Psoas muscle (tissue), 7 donors: ENCODE measurements at regions not wholly inside any gene's neighbourhood (a gene's known extent, or its start where the extent isn't known, plus 50 kb on each side); places are given as distances from the start of the nearest gene placed in this dataset.

Experiments
- ATAC-seq, 4 donors: fragments of 200-7000 bp; cut with Tn5 transposase; one replicate each; pipeline ENCODE4 v1.9.1; 2020; ENCODE audit warnings: moderate library complexity in 3 of 4, mild to moderate bottlenecking in 2 of 4
- DNase-seq, 2 donors: peaks; one replicate each; pipeline ENCODE4 v3.0.0-alpha.2; 2020
- H3K27ac ChIP-seq: fragments of 200-600 bp; one replicate; pipeline ENCODE4 v1.8.0; 2022
- H3K27me3 ChIP-seq, 3 donors: fragments of 200-600 bp in 1 of 3; one replicate each; pipeline versions ENCODE4 v1.6.1 to v1.8.0; 2013 to 2022; ENCODE audit warnings: low read length in 2 of 3, mild to moderate bottlenecking in 2 of 3, moderate library complexity in 1 of 3; ENCODE audit not compliant: insufficient read depth in 3 of 3
- H3K36me3 ChIP-seq, 2 donors: fragments of 200-600 bp in 1 of 2; one replicate each; pipeline versions ENCODE4 v1.6.1 to v1.8.0; 2013 to 2022; ENCODE audit warnings: low read depth in 1 of 2, mild to moderate bottlenecking in 1 of 2, moderate library complexity in 1 of 2; ENCODE audit not compliant: insufficient read depth in 1 of 2
- H3K4me1 ChIP-seq: fragments of 200-600 bp; one replicate; pipeline ENCODE4 v1.8.0; 2022
- H3K4me3 ChIP-seq: fragments of 200-600 bp; one replicate; pipeline ENCODE4 v1.8.0; 2022; ENCODE audit warnings: mild to moderate bottlenecking
- H3K9me3 ChIP-seq: fragments of 200-600 bp; one replicate; pipeline ENCODE4 v1.8.0; 2022
- WGBS, 3 donors: extraction: QIAGEN DNeasy Blood & Tissue Kit; methylation state at CpG; one replicate each; pipeline versions ENCODE4 v1.1.6 to v1.1.7; 2013; 5-methylcytosine and 5-hydroxymethylcytosine counted together
- intact Hi-C, 2 donors: fragments of 100-400 bp; cut with DNase I; formaldehyde crosslinking; loops; one replicate each; pipeline versions ENCODE4 v1.11.0 to v1.14.2; 2022
- TF ChIP-seq, protein P1 (sequence below): fragments of 200-600 bp; IDR thresholded peaks from one replicate; pipeline ENCODE4 v1.8.0; 2022; ENCODE audit warnings: antibody characterized with exemption
- donor health status: healthy with polysubstance abuse.
- donor health status: DM: no; HTN: no; CAD: no; lungs with moderate emphysema.
- donor health status: Bipolar disorder and iron deficiency.
- donor health status: healthy.
- donor health status: DM: yes; HTN: yes; CAD: no.
- donor health status: DM: no; HTN: no; CAD: no.
- donor health status: DM: yes; HTN: yes; CAD: no.

DNA sequence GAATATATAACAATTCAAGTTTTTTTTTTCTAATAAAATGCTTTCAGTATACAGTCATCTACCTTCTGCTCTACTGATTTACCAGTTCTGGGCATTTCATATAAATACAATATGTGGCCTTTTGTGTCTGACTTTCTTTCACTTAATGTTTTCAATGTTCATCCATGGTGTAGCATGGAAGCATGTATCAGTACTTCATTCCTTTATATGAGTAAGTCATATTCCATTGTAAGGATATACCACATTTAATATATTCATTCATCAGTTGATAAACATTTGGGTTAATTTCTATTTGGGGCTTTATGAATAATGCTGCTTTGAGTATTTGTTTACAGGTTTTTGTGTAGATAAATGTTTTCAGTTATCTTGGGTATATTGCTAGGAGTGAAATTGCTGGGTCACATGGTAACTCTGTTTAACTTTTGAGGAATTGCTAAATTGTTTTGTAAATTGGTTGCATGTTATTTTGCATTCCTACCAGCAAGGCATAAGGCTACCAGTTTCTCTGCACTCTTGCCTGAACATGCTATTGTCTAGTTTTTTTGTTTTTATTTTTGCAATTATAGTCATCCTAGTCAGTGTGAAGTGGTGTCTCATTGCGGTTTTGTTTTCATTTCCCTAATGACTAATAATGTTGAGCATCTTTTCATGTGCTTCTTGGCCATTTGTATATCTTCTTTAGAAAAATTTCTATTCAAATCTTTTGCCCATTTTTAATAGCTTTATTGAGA lies 206.1 kb downstream of the TM2D1 start:
- intact Hi-C loops: no loop called here

DNA sequence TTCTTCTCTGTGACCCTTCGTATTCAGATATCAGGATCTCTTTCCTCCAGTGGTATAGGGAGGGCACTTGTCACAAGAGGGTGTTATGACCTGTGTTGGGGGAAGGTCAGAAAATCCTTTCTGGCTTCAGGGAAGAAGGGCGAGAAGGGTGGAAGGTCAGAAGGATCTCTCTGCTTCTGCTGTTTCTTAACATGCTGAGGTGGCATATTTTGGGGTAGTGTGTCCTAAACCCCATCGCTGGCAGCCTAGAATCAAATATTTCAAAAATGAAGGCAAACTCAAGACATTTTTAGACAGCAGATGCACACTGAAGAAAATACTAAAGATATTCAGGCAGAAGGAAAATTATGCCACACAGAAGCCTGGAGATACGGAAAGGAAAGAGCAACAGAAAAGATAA lies 207.6 kb downstream of the TM2D1 start:
- H3K27me3 ChIP-seq: no peaks in the 10 kb centered on the region
- TF ChIP-seq, protein P1, sequence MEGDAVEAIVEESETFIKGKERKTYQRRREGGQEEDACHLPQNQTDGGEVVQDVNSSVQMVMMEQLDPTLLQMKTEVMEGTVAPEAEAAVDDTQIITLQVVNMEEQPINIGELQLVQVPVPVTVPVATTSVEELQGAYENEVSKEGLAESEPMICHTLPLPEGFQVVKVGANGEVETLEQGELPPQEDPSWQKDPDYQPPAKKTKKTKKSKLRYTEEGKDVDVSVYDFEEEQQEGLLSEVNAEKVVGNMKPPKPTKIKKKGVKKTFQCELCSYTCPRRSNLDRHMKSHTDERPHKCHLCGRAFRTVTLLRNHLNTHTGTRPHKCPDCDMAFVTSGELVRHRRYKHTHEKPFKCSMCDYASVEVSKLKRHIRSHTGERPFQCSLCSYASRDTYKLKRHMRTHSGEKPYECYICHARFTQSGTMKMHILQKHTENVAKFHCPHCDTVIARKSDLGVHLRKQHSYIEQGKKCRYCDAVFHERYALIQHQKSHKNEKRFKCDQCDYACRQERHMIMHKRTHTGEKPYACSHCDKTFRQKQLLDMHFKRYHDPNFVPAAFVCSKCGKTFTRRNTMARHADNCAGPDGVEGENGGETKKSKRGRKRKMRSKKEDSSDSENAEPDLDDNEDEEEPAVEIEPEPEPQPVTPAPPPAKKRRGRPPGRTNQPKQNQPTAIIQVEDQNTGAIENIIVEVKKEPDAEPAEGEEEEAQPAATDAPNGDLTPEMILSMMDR: no peak
- H3K4me1 ChIP-seq: no peaks in the 10 kb centered on the region
- ATAC-seq (no peak), DNase-seq (no peak)
- no peak overlapping the region for H3K4me3 ChIP-seq
- H3K27ac ChIP-seq: no peak overlapping the region
- 91 to 95% (median 92%) methylated on average over 4 of the region's 4 CpGs for WGBS, 3 donors
- H3K36me3 ChIP-seq: no peaks in the 10 kb centered on the region
- H3K9me3 ChIP-seq: no peaks in the 10 kb centered on the region
- intact Hi-C loops: no loop called here

More for the DNA sequence above, 206.1 kb downstream of the TM2D1 start:
- ATAC-seq (no peak), DNase-seq (no peak)
- H3K27me3 ChIP-seq: no peaks in the 10 kb centered on the region
- TF ChIP-seq, protein P1: no peak
- no peaks in the 10 kb centered on the region for H3K9me3 ChIP-seq
- H3K4me3 ChIP-seq: no peak overlapping the region
- H3K36me3 ChIP-seq: no peaks in the 10 kb centered on the region
- 92 to 94% (median 92%) methylated on average over 1 of the region's 1 CpG for WGBS, 3 donors
- H3K27ac ChIP-seq: no peak overlapping the region
- H3K4me1 ChIP-seq: no peaks in the 10 kb centered on the region

GRCh38 chr1:61515096-61515495 lies 209.8 kb downstream of the TM2D1 start:
- TF ChIP-seq, protein P1: no peak
- Histone ChIP-seq H3K4me1 (no peaks in the 10 kb centered on the region), H3K9me3 (peaks cover 4% of the 10 kb centered on the region), H3K36me3 (no peaks in the 10 kb centered on the region), H3K27me3 (no peaks in the 10 kb centered on the region), H3K4me3 (no peak overlapping the region), H3K27ac (no peak overlapping the region)
- DNase-seq (no peak), ATAC-seq (no peak)
- intact Hi-C loops: no loop called here
- 68 to 95% (median 77%) methylated on average over 2 of the region's 2 CpGs for WGBS, 3 donors
